ENCODE measurements at regions not wholly inside any gene's neighbourhood (a gene's known extent, or its start where the extent isn't known, plus 50 kb on each side); places are given as distances from the start of the nearest gene placed in this dataset.

- TF ChIP-seq GABPA (IDR thresholded peaks at IDR 0.05; ENCODE audit: low read depth): no peak
- no peak for TF ChIP-seq POLR2AphosphoS5 (IDR thresholded peaks at IDR 0.05; ENCODE audit: low read depth)
- TF ChIP-seq CTCF (IDR thresholded peaks at IDR 0.05; ENCODE audit: insufficient read depth, low read length): no peak
- no peak for TF ChIP-seq REST (IDR thresholded peaks at IDR 0.05; ENCODE audit: insufficient replicate concordance, low read depth)
- no peak for TF ChIP-seq SPI1 (IDR thresholded peaks at IDR 0.05; ENCODE audit: borderline replicate concordance, low read depth)
- Histone ChIP-seq H3K27me3 (ENCODE audit: insufficient read depth, poor library complexity, severe bottlenecking) (peaks cover 2% of the 10 kb centered on the region), H3K4me3 (replicated peaks; ENCODE audit: insufficient read depth, low read length) (no peak overlapping the region), H3K27ac (replicated peaks) (no peak overlapping the region)
- DNase-seq (ENCODE audit: low read depth in 1 of 2, low spot score in 1 of 2): no peak
Observed at GRCh38 chr1:87977145-87977544, 648.5 kb downstream of the LMO4 start.

GRCh38 chr1:87979079-87979478 is 650.4 kb downstream of the LMO4 start:
- Histone ChIP-seq H3K27me3 (ENCODE audit: insufficient read depth, poor library complexity, severe bottlenecking) (peaks cover 4% of the 10 kb centered on the region), H3K27ac (replicated peaks) (no peak overlapping the region), H3K4me3 (replicated peaks; ENCODE audit: insufficient read depth, low read length) (no peak overlapping the region)
- DNase-seq (ENCODE audit: low read depth in 1 of 2, low spot score in 1 of 2): no peak
- TF ChIP-seq GABPA (IDR thresholded peaks at IDR 0.05; ENCODE audit: low read depth): no peak
- no peak for TF ChIP-seq CTCF (IDR thresholded peaks at IDR 0.05; ENCODE audit: insufficient read depth, low read length)
- TF ChIP-seq REST (IDR thresholded peaks at IDR 0.05; ENCODE audit: insufficient replicate concordance, low read depth): no peak
- TF ChIP-seq SPI1 (IDR thresholded peaks at IDR 0.05; ENCODE audit: borderline replicate concordance, low read depth): no peak
- no peak for TF ChIP-seq POLR2AphosphoS5 (IDR thresholded peaks at IDR 0.05; ENCODE audit: low read depth)

- no peak for DNase-seq (ENCODE audit: low read depth in 1 of 2, low spot score in 1 of 2)
- TF ChIP-seq REST (IDR thresholded peaks at IDR 0.05; ENCODE audit: insufficient replicate concordance, low read depth) (no peak), POLR2AphosphoS5 (IDR thresholded peaks at IDR 0.05; ENCODE audit: low read depth) (no peak), GABPA (IDR thresholded peaks at IDR 0.05; ENCODE audit: low read depth) (no peak), SPI1 (IDR thresholded peaks at IDR 0.05; ENCODE audit: borderline replicate concordance, low read depth) (no peak), CTCF (IDR thresholded peaks at IDR 0.05; ENCODE audit: insufficient read depth, low read length) (no peak)
- peaks cover 4% of the 10 kb centered on the region for H3K27me3 ChIP-seq (ENCODE audit: insufficient read depth, poor library complexity, severe bottlenecking)
Observed at GRCh38 chr1:87980494-87980893, 651.8 kb downstream of the LMO4 start.

More at GRCh38 chr1:87980494-87980893, 651.8 kb downstream of the LMO4 start:
- no peak overlapping the region for H3K4me3 ChIP-seq (replicated peaks; ENCODE audit: insufficient read depth, low read length)
- no peak overlapping the region for H3K27ac ChIP-seq (replicated peaks)

All from HL-60 (cell line).